Keratinocyte (primary cell): ENCODE measurements at regions not wholly inside any gene's neighbourhood (a gene's known extent, or its start where the extent isn't known, plus 50 kb on each side); places are given as distances from the start of the nearest gene placed in this dataset.
"Not testable (repeated sequence)": the region's sequence is repeated elsewhere in the genome, so short reads cannot be mapped to it uniquely, and the experiment has no call there.

ENCODE experiments used
- DNase-seq: peaks from one replicate; pipeline ENCODE4 v3.0.0-alpha.2; 2011; ENCODE audit warnings: low read depth, missing footprints, low spot score
- FAIRE-seq: peaks from 2 replicates; lab custom pipeline; 2011; peaks lifted over from hg19 to GRCh38; lab: Jason Lieb, UNC
- H2AFZ ChIP-seq: 2 replicates; pipeline ENCODE4 v1.6.0; 2012; ENCODE audit warnings: low read length, control low read depth, inconsistent platforms; ENCODE audit not compliant: control insufficient read depth
- H3K27ac ChIP-seq: 2 replicates; pipeline ENCODE4 v1.5.1; 2011; ENCODE audit warnings: low read length; ENCODE audit not compliant: control insufficient read depth, insufficient read depth
- H3K27me3 ChIP-seq: 3 replicates; pipeline ENCODE4 v1.6.0; 2011; ENCODE audit warnings: low read length; ENCODE audit not compliant: control insufficient read depth, insufficient read depth; ENCODE audit errors: extremely low read depth
- H3K36me3 ChIP-seq, 2 experiments: 2 replicates in 1 of 2; 3 replicates in 1 of 2; pipeline ENCODE4 v1.5.1; 2011; ENCODE audit warnings: low read length in 2 of 2, mild to moderate bottlenecking in 1 of 2; ENCODE audit not compliant: control insufficient read depth in 2 of 2, insufficient read depth in 2 of 2; ENCODE audit errors: extremely low read depth in 1 of 2
- H3K4me1 ChIP-seq: 3 replicates; pipeline ENCODE4 v1.5.1; 2011; ENCODE audit warnings: low read length; ENCODE audit not compliant: control insufficient read depth, insufficient read depth; ENCODE audit errors: extremely low read depth
- H3K4me2 ChIP-seq: 3 replicates; pipeline ENCODE4 v1.6.0; 2011; ENCODE audit warnings: low read depth, low read length; ENCODE audit not compliant: control insufficient read depth, insufficient read depth; ENCODE audit errors: extremely low read depth
- H3K4me3 ChIP-seq, 3 experiments: fragments of 200-600 bp in 1 of 3; sonication (generic) in 1 of 3; 2 replicates in 2 of 3; 3 replicates in 1 of 3; pipeline ENCODE4 v1.5.1; 2011 to 2016; ENCODE audit warnings: low read length in 3 of 3, mild to moderate bottlenecking in 3 of 3, control low read depth in 2 of 3, inconsistent platforms in 1 of 3, low read depth in 1 of 3, mixed read lengths in 1 of 3, mixed run types in 1 of 3, moderate library complexity in 1 of 3; ENCODE audit not compliant: control insufficient read depth in 2 of 3, insufficient read depth in 2 of 3; ENCODE audit errors: extremely low read depth in 1 of 3
- H3K79me2 ChIP-seq: 2 replicates; pipeline ENCODE4 v1.6.0; 2012; ENCODE audit warnings: low read length; ENCODE audit not compliant: control insufficient read depth, insufficient read depth
- H3K9ac ChIP-seq: 3 replicates; pipeline ENCODE4 v1.6.0; 2011; ENCODE audit warnings: low read length; ENCODE audit not compliant: control insufficient read depth, insufficient read depth; ENCODE audit errors: extremely low read depth
- H3K9me1 ChIP-seq: 3 replicates; pipeline ENCODE4 v1.6.0; 2011; ENCODE audit warnings: low read length; ENCODE audit not compliant: control insufficient read depth, insufficient read depth; ENCODE audit errors: extremely low read depth
- H3K9me3 ChIP-seq: 2 replicates; pipeline ENCODE4 v1.5.1; 2012; ENCODE audit warnings: low read depth, low read length; ENCODE audit not compliant: control insufficient read depth
- H4K20me1 ChIP-seq: 3 replicates; pipeline ENCODE4 v1.6.0; 2011; ENCODE audit warnings: low read length; ENCODE audit not compliant: control insufficient read depth, insufficient read depth; ENCODE audit errors: extremely low read depth
- EZH2 ChIP-seq: IDR thresholded peaks from one replicate; pipeline ENCODE4 v1.6.1; 2012; ENCODE audit warnings: inconsistent platforms, mild to moderate bottlenecking, low read length, moderate library complexity
- dilution Hi-C: fragments of 300-500 bp; cut with MboI; formaldehyde crosslinking; loops from one replicate; pipeline ENCODE4 v1.7.0; 2020; ENCODE audit warnings: low sequenced_read_pairs; ENCODE audit not compliant: extremely low pct_ligation_motif_present
- TF ChIP-seq, protein P1 (sequence below), 3 experiments: IDR thresholded peaks in 1 of 3; conservative IDR thresholded peaks in 1 of 3; optimal IDR thresholded peaks in 1 of 3; 2 replicates in 2 of 3; 3 replicates in 1 of 3; pipeline versions ENCODE3 to v1.5.1; 2011; ENCODE audit warnings: low read length in 3 of 3, mild to moderate bottlenecking in 3 of 3, moderate library complexity in 2 of 3, control low read depth in 1 of 3, inconsistent platforms in 1 of 3; ENCODE audit not compliant: insufficient read depth in 2 of 3; ENCODE audit errors: extremely low read depth in 1 of 3

DNA sequence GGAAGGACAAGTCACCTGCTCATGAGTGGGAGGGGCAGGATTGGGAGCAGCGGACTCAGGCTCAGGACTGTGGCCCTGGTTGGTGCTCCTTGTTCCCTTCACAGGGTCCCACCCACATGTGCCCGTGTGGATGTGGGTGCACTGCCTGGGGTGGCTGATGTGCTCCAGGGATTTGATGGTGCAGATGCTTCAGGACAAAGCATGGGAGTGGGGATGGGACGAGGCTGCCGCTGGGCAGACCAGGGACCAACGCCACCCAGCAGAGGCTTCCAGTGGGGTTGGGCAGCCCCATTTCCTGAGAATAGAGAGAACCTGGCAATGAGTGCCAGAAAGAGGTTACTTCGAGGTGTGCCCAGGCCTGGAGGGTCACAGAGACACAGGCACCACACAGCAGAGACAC is 65.5 kb upstream of the IGLL5 start:
- TF ChIP-seq EZH2, result no peak
- TF ChIP-seq, protein P1, sequence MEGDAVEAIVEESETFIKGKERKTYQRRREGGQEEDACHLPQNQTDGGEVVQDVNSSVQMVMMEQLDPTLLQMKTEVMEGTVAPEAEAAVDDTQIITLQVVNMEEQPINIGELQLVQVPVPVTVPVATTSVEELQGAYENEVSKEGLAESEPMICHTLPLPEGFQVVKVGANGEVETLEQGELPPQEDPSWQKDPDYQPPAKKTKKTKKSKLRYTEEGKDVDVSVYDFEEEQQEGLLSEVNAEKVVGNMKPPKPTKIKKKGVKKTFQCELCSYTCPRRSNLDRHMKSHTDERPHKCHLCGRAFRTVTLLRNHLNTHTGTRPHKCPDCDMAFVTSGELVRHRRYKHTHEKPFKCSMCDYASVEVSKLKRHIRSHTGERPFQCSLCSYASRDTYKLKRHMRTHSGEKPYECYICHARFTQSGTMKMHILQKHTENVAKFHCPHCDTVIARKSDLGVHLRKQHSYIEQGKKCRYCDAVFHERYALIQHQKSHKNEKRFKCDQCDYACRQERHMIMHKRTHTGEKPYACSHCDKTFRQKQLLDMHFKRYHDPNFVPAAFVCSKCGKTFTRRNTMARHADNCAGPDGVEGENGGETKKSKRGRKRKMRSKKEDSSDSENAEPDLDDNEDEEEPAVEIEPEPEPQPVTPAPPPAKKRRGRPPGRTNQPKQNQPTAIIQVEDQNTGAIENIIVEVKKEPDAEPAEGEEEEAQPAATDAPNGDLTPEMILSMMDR (optimal IDR thresholded peaks at IDR 0.05 in 1 of 3, IDR thresholded peaks at IDR 0.05 in 1 of 3, conservative IDR thresholded peaks at IDR 0.05 in 1 of 3; ENCODE audit: extremely low read depth in 1 of 3, insufficient read depth in 2 of 3, low read length in 3 of 3), result no peak
- no peaks in the 10 kb centered on the region for H3K27me3 ChIP-seq
- H3K27ac ChIP-seq, result no peak overlapping the region
- no peaks in the 10 kb centered on the region for H3K9me1 ChIP-seq
- H3K9ac ChIP-seq, result no peak overlapping the region
- no peaks in the 10 kb centered on the region for H3K9me3 ChIP-seq
- FAIRE-seq, result no peak
- H3K36me3 ChIP-seq, result no peaks in the 10 kb centered on the region
- H4K20me1 ChIP-seq, result no peaks in the 10 kb centered on the region
- H3K79me2 ChIP-seq, result no peaks in the 10 kb centered on the region
- dilution Hi-C loops, result no loop called here
- no peak overlapping the region for H3K4me2 ChIP-seq
- no peaks in the 10 kb centered on the region for H3K4me1 ChIP-seq
- DNase-seq, result no peak
- no peak overlapping the region for H3K4me3 ChIP-seq
- no peak overlapping the region for H2AFZ ChIP-seq

DNA sequence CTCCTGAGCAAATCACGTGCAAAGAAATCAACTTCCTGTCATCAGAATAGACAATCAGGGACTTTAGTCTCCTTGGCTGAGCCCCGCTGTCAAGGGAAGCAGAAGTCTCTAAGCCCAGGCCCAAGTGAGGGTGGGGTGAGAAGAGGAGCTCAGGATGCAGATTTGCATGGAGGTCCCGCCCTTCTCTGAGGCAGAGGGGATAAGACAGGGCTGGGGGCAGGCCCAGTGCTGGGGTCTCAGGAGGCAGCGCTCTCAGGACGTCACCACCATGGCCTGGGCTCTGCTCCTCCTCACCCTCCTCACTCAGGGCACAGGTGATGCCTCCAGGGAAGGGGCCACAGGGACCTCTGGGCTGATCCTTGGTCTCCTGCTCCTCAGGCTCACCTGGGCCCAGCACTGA is 65.1 kb upstream of the IGLL5 start:
- H3K4me3 ChIP-seq, H2AFZ ChIP-seq, H3K79me2 ChIP-seq, DNase-seq, H3K9me3 ChIP-seq, H3K27me3 ChIP-seq, H3K4me1 ChIP-seq, H3K4me2 ChIP-seq, H3K9me1 ChIP-seq, H4K20me1 ChIP-seq, H3K36me3 ChIP-seq, H3K9ac ChIP-seq, dilution Hi-C loops, H3K27ac ChIP-seq, FAIRE-seq: not testable (repeated sequence)

DNA sequence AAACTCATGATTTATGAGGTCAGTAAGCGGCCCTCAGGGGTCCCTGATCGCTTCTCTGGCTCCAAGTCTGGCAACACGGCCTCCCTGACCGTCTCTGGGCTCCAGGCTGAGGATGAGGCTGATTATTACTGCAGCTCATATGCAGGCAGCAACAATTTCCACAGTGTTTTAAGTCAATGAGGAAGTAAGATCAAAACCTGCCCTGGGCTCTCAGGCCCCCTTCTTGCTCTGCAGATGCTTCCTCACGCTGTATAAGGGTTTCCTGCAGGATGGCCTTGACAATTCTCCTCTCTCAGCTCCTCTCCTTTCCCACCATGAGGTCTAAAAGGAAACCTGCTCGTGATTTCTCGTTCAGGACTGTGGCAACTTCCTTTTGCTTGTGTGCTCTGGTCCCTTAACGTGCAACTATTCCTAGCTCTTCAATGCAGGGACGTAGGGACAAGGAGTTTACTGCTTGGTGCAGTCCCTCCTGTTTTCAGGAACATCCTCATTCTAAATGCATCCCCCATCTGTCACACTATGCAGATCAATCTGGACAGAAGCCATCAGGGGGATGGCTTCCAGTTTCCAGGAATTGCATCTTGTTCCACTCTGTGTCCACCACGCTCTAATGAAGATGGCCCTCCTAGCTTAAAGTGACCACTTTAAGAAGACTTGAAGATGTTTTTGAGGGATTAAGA is 64.3 kb upstream of the IGLL5 start:
- no peak overlapping the region for H3K9ac ChIP-seq
- H3K9me3 ChIP-seq, result no peaks in the 10 kb centered on the region
- H3K4me3 ChIP-seq, result no peak overlapping the region
- no peaks in the 10 kb centered on the region for H4K20me1 ChIP-seq
- H3K4me1 ChIP-seq, result no peaks in the 10 kb centered on the region
- H3K9me1 ChIP-seq, result no peaks in the 10 kb centered on the region
- H3K27me3 ChIP-seq, result no peaks in the 10 kb centered on the region
- no peaks in the 10 kb centered on the region for H3K36me3 ChIP-seq
- no peak for DNase-seq
- H2AFZ ChIP-seq, result no peak overlapping the region
- H3K79me2 ChIP-seq, result no peaks in the 10 kb centered on the region
- TF ChIP-seq, protein P1 (optimal IDR thresholded peaks at IDR 0.05 in 1 of 3, IDR thresholded peaks at IDR 0.05 in 1 of 3, conservative IDR thresholded peaks at IDR 0.05 in 1 of 3; ENCODE audit: extremely low read depth in 1 of 3, insufficient read depth in 2 of 3, low read length in 3 of 3), result no peak
- no peak for TF ChIP-seq EZH2
- H3K27ac ChIP-seq, result no peak overlapping the region
- dilution Hi-C loops, result no loop called here
- no peak overlapping the region for H3K4me2 ChIP-seq
- FAIRE-seq, result no peak
